NK-92 (cell line): ENCODE measurements at regions not wholly inside any gene's neighbourhood (a gene's known extent, or its start where the extent isn't known, plus 50 kb on each side); places are given as distances from the start of the nearest gene placed in this dataset.
"Not testable (repeated sequence)": the region's sequence is repeated elsewhere in the genome, so short reads cannot be mapped to it uniquely, and the experiment has no call there.

Experiments
- DNase-seq: peaks from one replicate; lab custom pipeline; 2025; ENCODE audit not compliant: unreplicated experiment; lab: John Stamatoyannopoulos, UW

- no peak for DNase-seq
Measured at GRCh38 chr1:208682664-208683013, 438.5 kb upstream of the PLXNA2 start.

GRCh38 chr1:208683141-208683540 is 439.0 kb upstream of the PLXNA2 start:
- no peak for DNase-seq

- DNase-seq: no peak
Measured at GRCh38 chr1:208684192-208684591, 440.0 kb upstream of the PLXNA2 start.

GRCh38 chr1:208686592-208686991 is 442.4 kb upstream of the PLXNA2 start:
- DNase-seq: no peak

- DNase-seq: no peak
Measured at GRCh38 chr1:208688656-208689315, 444.6 kb upstream of the PLXNA2 start.

GRCh38 chr1:208691012-208691411 is 446.8 kb upstream of the PLXNA2 start:
- DNase-seq: no peak

- DNase-seq: no peak
Measured at GRCh38 chr1:208709981-208710380, 465.8 kb upstream of the PLXNA2 start.

- no peak for DNase-seq
Measured at GRCh38 chr1:208714323-208714722, 470.1 kb upstream of the PLXNA2 start.

- no peak for DNase-seq
Measured at GRCh38 chr1:208717525-208717924, 473.3 kb upstream of the PLXNA2 start.

GRCh38 chr1:208722592-208722991 is 478.4 kb upstream of the PLXNA2 start:
- DNase-seq: no peak

GRCh38 chr1:208724079-208724478 is 479.9 kb upstream of the PLXNA2 start:
- DNase-seq: no peak

- no peak for DNase-seq
Measured at GRCh38 chr1:208728815-208729214, 484.6 kb upstream of the PLXNA2 start.

GRCh38 chr1:208731981-208732821 is 488.0 kb upstream of the PLXNA2 start:
- no peak for DNase-seq

- no peak for DNase-seq
Measured at GRCh38 chr1:208737161-208737560, 493.0 kb upstream of the PLXNA2 start.

- DNase-seq: no peak
Measured at GRCh38 chr1:208737922-208738321, 493.7 kb upstream of the PLXNA2 start.

- not testable (repeated sequence) for DNase-seq
Measured at GRCh38 chr1:208739636-208740035, 495.5 kb upstream of the PLXNA2 start.

GRCh38 chr1:208741296-208741695 is 497.1 kb upstream of the PLXNA2 start:
- no peak for DNase-seq

- DNase-seq: no peak
Measured at GRCh38 chr1:208743361-208743760, 499.2 kb upstream of the PLXNA2 start.

GRCh38 chr1:208747979-208748378 is 503.8 kb upstream of the PLXNA2 start:
- no peak for DNase-seq

GRCh38 chr1:208748387-208749165 is 504.4 kb upstream of the PLXNA2 start:
- DNase-seq: no peak

- DNase-seq: no peak
Measured at GRCh38 chr1:208756339-208756981, 512.3 kb upstream of the PLXNA2 start.
